ENCODE measurements at regions not wholly inside any gene's neighbourhood (a gene's known extent, or its start where the extent isn't known, plus 50 kb on each side); places are given as distances from the start of the nearest gene placed in this dataset.

- TF ChIP-seq MAZ (IDR thresholded peaks at IDR 0.05; ENCODE audit: borderline replicate concordance, low read depth, low read length) (no peak), HDAC2 (IDR thresholded peaks at IDR 0.05) (no peak), NPAS2 (CRISPR knock-in tag; IDR thresholded peaks at IDR 0.05; ENCODE audit: borderline replicate concordance) (no peak), HOXA7 (CRISPR knock-in tag; IDR thresholded peaks at IDR 0.05) (no peak), RCOR1 (IDR thresholded peaks at IDR 0.05; ENCODE audit: low read depth, low read length) (no peak), MAFK (IDR thresholded peaks at IDR 0.05; ENCODE audit: partially characterized antibody) (no peak), HOXB13 (CRISPR knock-in tag; IDR thresholded peaks at IDR 0.05; ENCODE audit: low read depth) (no peak), PBX3 (IDR thresholded peaks at IDR 0.05) (no peak)
- POLR2A ChIA-PET, result no interaction called here
- WGBS (ENCODE audit: missing lambda C conversion rate), result 87% methylated on average over 18 of the region's 18 CpGs
- H3K4me1 ChIP-seq, result peaks cover 10% of the 10 kb centered on the region
- H3K9me3 ChIP-seq, result no peaks in the 10 kb centered on the region
- FAIRE-seq, result no peak
- DNase-seq (ENCODE audit: low read depth in 1 of 2, low spot score in 1 of 2), result no peak
- CTCF ChIA-PET, result no interaction called here
- no peak overlapping the region for H3K4me2 ChIP-seq
- no peak overlapping the region for H3K4me3 ChIP-seq
- no peak overlapping the region for H3K27ac ChIP-seq
- no peak for ATAC-seq
These were observed 268.7 kb upstream of the TBX3 start for GRCh38 chr12:114952573-114953271.

GRCh38 chr12:114949058-114949820, 265.3 kb upstream of the TBX3 start:
- FAIRE-seq (no peak), DNase-seq (ENCODE audit: low read depth in 1 of 2, low spot score in 1 of 2) (no peak), ATAC-seq (no peak)
- Histone ChIP-seq H3K4me1 (no peaks in the 10 kb centered on the region), H3K9me3 (no peaks in the 10 kb centered on the region), H3K4me3 (no peak overlapping the region), H3K27ac (no peak overlapping the region), H3K4me2 (no peak overlapping the region)
- ChIA-PET POLR2A (no interaction called here), CTCF (interaction anchor here (1.2 kb wide), 1 partner anchor 9 kb away, joined by 3 read pairs; no protein-coding TSS in a partner anchor)
- TF ChIP-seq RNF2 (IDR thresholded peaks at IDR 0.05; ENCODE audit: borderline replicate concordance, low read depth), result no peak
- no peak for TF ChIP-seq RFX5 (IDR thresholded peaks at IDR 0.05)
- TF ChIP-seq SMC3 (IDR thresholded peaks at IDR 0.05), result no peak
- TF ChIP-seq, protein P1, sequence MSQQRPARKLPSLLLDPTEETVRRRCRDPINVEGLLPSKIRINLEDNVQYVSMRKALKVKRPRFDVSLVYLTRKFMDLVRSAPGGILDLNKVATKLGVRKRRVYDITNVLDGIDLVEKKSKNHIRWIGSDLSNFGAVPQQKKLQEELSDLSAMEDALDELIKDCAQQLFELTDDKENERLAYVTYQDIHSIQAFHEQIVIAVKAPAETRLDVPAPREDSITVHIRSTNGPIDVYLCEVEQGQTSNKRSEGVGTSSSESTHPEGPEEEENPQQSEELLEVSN (IDR thresholded peaks at IDR 0.05; ENCODE audit: borderline replicate concordance, low read depth), result no peak
- TF ChIP-seq HOXB13 (CRISPR knock-in tag; IDR thresholded peaks at IDR 0.05; ENCODE audit: low read depth), result no peak
- TF ChIP-seq ZC3H11A (IDR thresholded peaks at IDR 0.05), result no peak
- TF ChIP-seq, protein P2, sequence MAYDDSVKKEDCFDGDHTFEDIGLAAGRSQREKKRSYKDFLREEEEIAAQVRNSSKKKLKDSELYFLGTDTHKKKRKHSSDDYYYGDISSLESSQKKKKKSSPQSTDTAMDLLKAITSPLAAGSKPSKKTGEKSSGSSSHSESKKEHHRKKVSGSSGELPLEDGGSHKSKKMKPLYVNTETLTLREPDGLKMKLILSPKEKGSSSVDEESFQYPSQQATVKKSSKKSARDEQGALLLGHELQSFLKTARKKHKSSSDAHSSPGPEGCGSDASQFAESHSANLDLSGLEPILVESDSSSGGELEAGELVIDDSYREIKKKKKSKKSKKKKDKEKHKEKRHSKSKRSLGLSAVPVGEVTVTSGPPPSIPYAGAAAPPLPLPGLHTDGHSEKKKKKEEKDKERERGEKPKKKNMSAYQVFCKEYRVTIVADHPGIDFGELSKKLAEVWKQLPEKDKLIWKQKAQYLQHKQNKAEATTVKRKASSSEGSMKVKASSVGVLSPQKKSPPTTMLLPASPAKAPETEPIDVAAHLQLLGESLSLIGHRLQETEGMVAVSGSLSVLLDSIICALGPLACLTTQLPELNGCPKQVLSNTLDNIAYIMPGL (CRISPR knock-in tag; IDR thresholded peaks at IDR 0.05; ENCODE audit: borderline replicate concordance), result no peak
- no peak for TF ChIP-seq PBX3 (IDR thresholded peaks at IDR 0.05)
- no peak for TF ChIP-seq USF2 (IDR thresholded peaks at IDR 0.05)
- TF ChIP-seq KDM1A (IDR thresholded peaks at IDR 0.05; ENCODE audit: low read depth), result no peak
- TF ChIP-seq, protein P3, sequence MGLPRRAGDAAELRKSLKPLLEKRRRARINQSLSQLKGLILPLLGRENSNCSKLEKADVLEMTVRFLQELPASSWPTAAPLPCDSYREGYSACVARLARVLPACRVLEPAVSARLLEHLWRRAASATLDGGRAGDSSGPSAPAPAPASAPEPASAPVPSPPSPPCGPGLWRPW (IDR thresholded peaks at IDR 0.05), result no peak
- TF ChIP-seq HOXB5 (CRISPR knock-in tag; IDR thresholded peaks at IDR 0.05), result no peak
- TF ChIP-seq, protein P4, sequence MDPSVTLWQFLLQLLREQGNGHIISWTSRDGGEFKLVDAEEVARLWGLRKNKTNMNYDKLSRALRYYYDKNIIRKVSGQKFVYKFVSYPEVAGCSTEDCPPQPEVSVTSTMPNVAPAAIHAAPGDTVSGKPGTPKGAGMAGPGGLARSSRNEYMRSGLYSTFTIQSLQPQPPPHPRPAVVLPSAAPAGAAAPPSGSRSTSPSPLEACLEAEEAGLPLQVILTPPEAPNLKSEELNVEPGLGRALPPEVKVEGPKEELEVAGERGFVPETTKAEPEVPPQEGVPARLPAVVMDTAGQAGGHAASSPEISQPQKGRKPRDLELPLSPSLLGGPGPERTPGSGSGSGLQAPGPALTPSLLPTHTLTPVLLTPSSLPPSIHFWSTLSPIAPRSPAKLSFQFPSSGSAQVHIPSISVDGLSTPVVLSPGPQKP (IDR thresholded peaks at IDR 0.05; ENCODE audit: low read depth, low read length), result no peak
- no peak for TF ChIP-seq ZSCAN20 (CRISPR knock-in tag; IDR thresholded peaks at IDR 0.05)
- TF ChIP-seq MAFK (IDR thresholded peaks at IDR 0.05; ENCODE audit: partially characterized antibody), result no peak
- TF ChIP-seq, protein P5, sequence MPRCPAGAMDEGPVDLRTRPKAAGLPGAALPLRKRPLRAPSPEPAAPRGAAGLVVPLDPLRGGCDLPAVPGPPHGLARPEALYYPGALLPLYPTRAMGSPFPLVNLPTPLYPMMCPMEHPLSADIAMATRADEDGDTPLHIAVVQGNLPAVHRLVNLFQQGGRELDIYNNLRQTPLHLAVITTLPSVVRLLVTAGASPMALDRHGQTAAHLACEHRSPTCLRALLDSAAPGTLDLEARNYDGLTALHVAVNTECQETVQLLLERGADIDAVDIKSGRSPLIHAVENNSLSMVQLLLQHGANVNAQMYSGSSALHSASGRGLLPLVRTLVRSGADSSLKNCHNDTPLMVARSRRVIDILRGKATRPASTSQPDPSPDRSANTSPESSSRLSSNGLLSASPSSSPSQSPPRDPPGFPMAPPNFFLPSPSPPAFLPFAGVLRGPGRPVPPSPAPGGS (IDR thresholded peaks at IDR 0.05), result no peak
- 70% methylated on average over 8 of the region's 8 CpGs for WGBS (ENCODE audit: missing lambda C conversion rate)

Measured in A549 (cell line).